Effector memory CD8-positive, alpha-beta T cell (primary cell): ENCODE measurements at regions not wholly inside any gene's neighbourhood (a gene's known extent, or its start where the extent isn't known, plus 50 kb on each side); places are given as distances from the start of the nearest gene placed in this dataset.
"Not testable (repeated sequence)": the region's sequence is repeated elsewhere in the genome, so short reads cannot be mapped to it uniquely, and the experiment has no call there.

ENCODE experiments used
- ATAC-seq: fragments of 150-1000 bp; cut with Tn5 transposase; replicated peaks from 2 replicates; pipeline ENCODE4 v1.10.0; 2021; ENCODE audit warnings: mild to moderate bottlenecking, moderate library complexity
- DNase-seq, 3 experiments: peaks; one replicate each; pipeline ENCODE4 v3.0.0; 2021
- H3K27ac Mint-ChIP-seq, 2 donors: one replicate each; pipeline ENCODE4 v1.8.0; 2022; ENCODE audit warnings: mild to moderate bottlenecking in 2 of 2, mixed read lengths in 2 of 2, moderate library complexity in 2 of 2
- H3K27me3 Mint-ChIP-seq, 2 donors: one replicate each; pipeline ENCODE4 v1.8.0; 2022; ENCODE audit warnings: mixed read lengths in 2 of 2
- H3K36me3 Mint-ChIP-seq: one replicate; pipeline ENCODE4 v1.8.0; 2022; ENCODE audit warnings: mild to moderate bottlenecking, moderate library complexity, mixed read lengths; ENCODE audit not compliant: insufficient read depth
- H3K4me1 Mint-ChIP-seq, 2 donors: one replicate each; pipeline ENCODE4 v1.8.0; 2022; ENCODE audit warnings: low read depth in 2 of 2, mixed read lengths in 2 of 2
- H3K4me3 Mint-ChIP-seq, 2 donors: one replicate each; pipeline ENCODE4 v1.8.0; 2022; ENCODE audit warnings: mild to moderate bottlenecking in 2 of 2, mixed read lengths in 2 of 2, moderate library complexity in 2 of 2
- H3K9me3 Mint-ChIP-seq, 2 donors: one replicate each; pipeline ENCODE4 v1.8.0; 2022; ENCODE audit warnings: mixed read lengths in 2 of 2

DNA sequence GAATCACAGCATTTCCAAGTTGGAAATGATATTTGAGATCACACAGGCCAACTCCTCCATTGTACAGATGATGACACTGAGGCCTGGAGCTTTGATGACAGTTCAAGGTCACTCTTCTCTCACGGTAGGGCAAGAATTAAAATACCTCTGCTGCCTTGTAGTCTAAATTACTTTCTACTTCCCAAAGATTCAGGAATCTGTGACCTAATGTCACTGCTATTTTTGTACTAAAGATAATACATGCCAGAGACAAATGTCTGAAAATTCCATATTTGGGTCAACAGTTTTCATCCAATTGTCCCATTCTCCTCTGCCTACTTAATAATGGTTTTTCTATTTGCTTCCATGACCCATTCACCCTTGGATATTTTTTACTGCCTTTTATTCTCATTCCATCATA is 160.0 kb downstream of the SOD2 start:
- DNase-seq (no peak), ATAC-seq (no peak)
- no peaks in the 10 kb centered on the region for H3K36me3 Mint-ChIP-seq
- peaks cover 24 to 35% of the 10 kb centered on the region in 2 donors for H3K27me3 Mint-ChIP-seq
- no peak overlapping the region for H3K27ac Mint-ChIP-seq
- H3K9me3 Mint-ChIP-seq, result peaks cover 0 to 1% of the 10 kb centered on the region in 2 donors
- H3K4me1 Mint-ChIP-seq, result no peaks in the 10 kb centered on the region
- H3K4me3 Mint-ChIP-seq, result no peak overlapping the region

- ATAC-seq (no peak), DNase-seq (no peak)
- no peaks in the 10 kb centered on the region for H3K4me1 Mint-ChIP-seq
- no peak overlapping the region for H3K27ac Mint-ChIP-seq
- H3K36me3 Mint-ChIP-seq, result no peaks in the 10 kb centered on the region
- H3K27me3 Mint-ChIP-seq, result peaks cover 32 to 43% of the 10 kb centered on the region in 2 donors
- no peak overlapping the region for H3K4me3 Mint-ChIP-seq
- peaks cover 0 to 1% of the 10 kb centered on the region in 2 donors for H3K9me3 Mint-ChIP-seq
These were observed 160.9 kb downstream of the SOD2 start for GRCh38 chr6:159532155-159532554.

GRCh38 chr6:159529934-159530333 is 163.1 kb downstream of the SOD2 start:
- Mint-ChIP-seq H3K27me3 (peaks cover 41 to 53% of the 10 kb centered on the region in 2 donors), H3K4me1 (no peaks in the 10 kb centered on the region)

DNA sequence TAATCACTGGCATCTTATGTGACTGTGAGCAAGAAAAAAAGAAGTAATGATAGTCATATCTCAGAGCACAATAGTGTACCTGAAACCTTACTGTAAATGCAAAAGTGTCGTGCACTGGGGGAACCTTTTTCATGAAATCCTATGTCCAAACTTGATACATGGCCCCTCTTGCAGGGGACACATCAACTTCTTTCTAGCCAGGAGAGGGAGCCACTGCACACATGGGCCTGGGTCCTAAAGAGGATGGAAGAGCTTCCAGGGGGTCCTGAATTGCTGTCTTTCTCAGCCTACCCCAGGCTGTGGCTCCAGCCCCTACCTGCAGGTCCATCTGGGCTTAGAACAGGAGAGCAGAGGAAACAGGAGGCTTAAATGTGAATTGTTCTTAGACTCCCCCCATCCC is 165.7 kb downstream of the SOD2 start:
- peaks cover 0 to 1% of the 10 kb centered on the region in 2 donors for H3K9me3 Mint-ChIP-seq
- H3K4me1 Mint-ChIP-seq, result no peaks in the 10 kb centered on the region
- no peak overlapping the region for H3K27ac Mint-ChIP-seq

More at GRCh38 chr6:159529934-159530333, 163.1 kb downstream of the SOD2 start:
- Mint-ChIP-seq H3K36me3 (no peaks in the 10 kb centered on the region), H3K4me3 (no peak overlapping the region), H3K9me3 (peaks cover 0 to 1% of the 10 kb centered on the region in 2 donors), H3K27ac (no peak overlapping the region)
- ATAC-seq (no peak), DNase-seq (no peak)

DNA sequence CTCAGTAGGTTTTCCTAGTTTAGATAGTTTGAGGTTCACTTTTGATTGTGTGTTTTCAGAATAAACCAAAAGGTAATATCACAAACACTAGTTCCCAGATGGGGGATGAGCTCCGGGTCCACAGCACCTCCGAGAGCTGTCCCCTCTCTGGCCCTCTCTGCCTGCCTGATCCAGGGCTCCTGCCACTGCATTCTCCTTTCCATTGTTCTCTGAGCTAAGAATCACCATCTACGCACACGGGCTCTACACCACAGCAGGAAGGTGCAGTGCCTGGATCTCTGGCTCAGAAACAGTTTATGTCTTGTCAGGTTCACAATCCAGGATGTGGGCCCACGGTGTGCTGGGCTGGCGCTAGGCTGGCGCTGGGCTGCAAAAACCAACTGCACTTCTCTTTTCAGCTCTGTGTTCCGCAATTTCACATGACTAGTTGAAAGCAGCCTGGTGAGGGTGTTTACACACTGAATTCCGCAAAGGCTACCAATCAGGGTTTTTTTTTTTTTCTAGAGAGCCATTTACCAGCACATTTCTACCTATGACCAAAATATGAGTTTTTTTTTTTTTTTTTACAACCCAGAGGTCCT is 167.5 kb downstream of the SOD2 start:
- H3K9me3 Mint-ChIP-seq, result peaks cover 0 to 1% of the 10 kb centered on the region in 2 donors
- H3K4me1 Mint-ChIP-seq, result no peaks in the 10 kb centered on the region
- H3K27me3 Mint-ChIP-seq, result peaks cover 48 to 57% of the 10 kb centered on the region in 2 donors
- no peak overlapping the region for H3K27ac Mint-ChIP-seq
- no peak overlapping the region for H3K4me3 Mint-ChIP-seq
- no peak for ATAC-seq
- no peak for DNase-seq
- no peaks in the 10 kb centered on the region for H3K36me3 Mint-ChIP-seq

More for the DNA sequence above, 165.7 kb downstream of the SOD2 start:
- ATAC-seq (no peak), DNase-seq (no peak)
- Mint-ChIP-seq H3K27me3 (peaks cover 54 to 59% of the 10 kb centered on the region in 2 donors), H3K4me3 (no peak overlapping the region), H3K36me3 (no peaks in the 10 kb centered on the region)

DNA sequence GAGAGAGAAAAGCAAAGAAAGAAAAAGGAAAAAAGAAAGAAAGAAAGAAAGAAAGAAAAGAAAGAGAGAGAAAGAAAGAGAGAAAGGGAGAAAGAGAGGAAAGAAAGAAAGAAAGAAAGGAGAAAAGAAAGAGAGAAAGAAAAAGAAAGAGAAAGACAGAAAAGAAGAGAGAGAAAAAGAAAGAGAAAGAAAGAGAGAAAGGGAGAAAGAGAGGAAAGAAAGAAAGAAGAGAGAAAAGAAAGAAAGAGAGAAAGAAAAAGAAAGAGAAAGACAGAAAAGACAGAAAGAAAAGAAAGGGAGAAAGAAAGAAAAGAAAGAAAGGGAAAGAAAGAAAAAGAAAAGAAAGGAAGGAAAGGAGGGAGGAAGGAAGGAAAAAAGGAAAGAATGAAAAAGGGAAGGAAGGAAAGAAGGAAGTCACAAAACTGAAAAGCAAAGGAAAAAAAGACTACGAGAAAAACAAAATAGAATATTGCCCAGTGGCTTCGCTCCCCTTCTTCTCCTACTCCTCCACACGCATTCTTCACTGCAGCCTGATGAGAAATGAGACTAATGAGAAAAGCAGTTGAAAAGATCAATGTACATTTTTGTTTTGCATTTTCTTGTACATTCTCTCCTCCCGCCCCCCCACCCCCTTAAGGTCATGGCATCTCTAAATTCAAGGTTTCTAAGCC is 170.0 kb downstream of the SOD2 start:
- Mint-ChIP-seq H3K4me1 (no peaks in the 10 kb centered on the region), H3K27ac (no peak overlapping the region), H3K27me3 (peaks cover 54 to 63% of the 10 kb centered on the region in 2 donors), H3K36me3 (no peaks in the 10 kb centered on the region), H3K9me3 (peaks cover 0 to under 1% of the 10 kb centered on the region in 2 donors), H3K4me3 (no peak overlapping the region)
- DNase-seq, result no peak
- ATAC-seq, result no peak

DNA sequence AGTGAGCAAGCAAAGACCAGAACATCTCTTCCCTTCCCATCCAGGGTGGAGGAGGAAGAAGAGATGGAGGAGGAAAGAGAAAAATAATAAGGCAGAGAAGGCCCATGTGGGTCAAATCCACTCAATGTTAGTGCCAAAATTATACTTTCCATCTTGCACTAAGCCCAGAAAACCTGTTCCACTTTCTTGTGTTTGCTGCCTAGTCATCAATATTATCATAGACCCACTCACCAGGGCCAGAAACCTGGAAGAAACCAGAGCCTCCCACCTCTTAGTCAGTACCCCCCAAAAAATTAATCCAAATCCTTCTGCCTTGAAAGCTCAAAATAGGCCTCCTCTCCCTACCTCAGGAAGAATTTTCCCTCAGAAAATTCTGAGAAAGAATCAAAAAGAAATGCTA is 171.1 kb downstream of the SOD2 start:
- H3K27me3 Mint-ChIP-seq, result peaks cover 54 to 63% of the 10 kb centered on the region in 2 donors
- H3K9me3 Mint-ChIP-seq, result peaks cover 0 to 4% of the 10 kb centered on the region in 2 donors
- H3K4me3 Mint-ChIP-seq, result no peak overlapping the region

GRCh38 chr6:159520002-159520401 is 173.0 kb downstream of the SOD2 start:
- H3K27me3 Mint-ChIP-seq, result peaks cover 50% of the 10 kb centered on the region in 2 donors
- no peak for ATAC-seq
- no peaks in the 10 kb centered on the region for H3K36me3 Mint-ChIP-seq

More for the DNA sequence above, 171.1 kb downstream of the SOD2 start:
- Mint-ChIP-seq H3K27ac (no peak overlapping the region), H3K4me1 (no peaks in the 10 kb centered on the region), H3K36me3 (no peaks in the 10 kb centered on the region)
- DNase-seq, result no peak
- no peak for ATAC-seq

GRCh38 chr6:159515811-159516210 is 177.2 kb downstream of the SOD2 start:
- not testable (repeated sequence) for DNase-seq
- peaks cover 44 to 54% of the 10 kb centered on the region in 2 donors for H3K27me3 Mint-ChIP-seq

More at GRCh38 chr6:159520002-159520401, 173.0 kb downstream of the SOD2 start:
- Mint-ChIP-seq H3K4me3 (no peak overlapping the region), H3K27ac (no peak overlapping the region), H3K9me3 (peaks cover 0 to 4% of the 10 kb centered on the region in 2 donors), H3K4me1 (no peaks in the 10 kb centered on the region)
- DNase-seq, result no peak

DNA sequence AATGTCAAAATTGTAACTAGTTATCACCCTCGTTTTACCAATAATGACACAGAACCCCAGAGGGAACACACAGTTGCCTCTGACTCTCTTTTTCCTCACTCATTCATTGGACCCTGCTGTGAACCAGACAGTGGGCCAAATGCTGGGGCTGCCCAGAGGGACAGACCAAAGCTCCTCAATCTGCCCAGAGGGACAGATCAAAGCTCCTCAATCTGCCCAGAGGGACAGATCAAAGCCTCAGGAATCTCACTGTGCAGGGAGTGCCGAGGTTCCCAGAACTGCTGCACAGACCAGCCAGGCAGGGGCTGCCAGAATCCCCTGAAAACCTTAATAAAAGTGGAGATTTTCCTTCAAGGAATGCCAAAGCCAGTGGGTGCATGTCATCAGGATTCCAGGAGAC is 179.1 kb downstream of the SOD2 start:
- Mint-ChIP-seq H3K4me1 (no peaks in the 10 kb centered on the region), H3K9me3 (peaks cover 0 to 4% of the 10 kb centered on the region in 2 donors), H3K4me3 (no peak overlapping the region), H3K36me3 (no peaks in the 10 kb centered on the region), H3K27me3 (peaks cover 36 to 61% of the 10 kb centered on the region in 2 donors), H3K27ac (no peak overlapping the region)
- no peak for DNase-seq
- no peak for ATAC-seq

More at GRCh38 chr6:159515811-159516210, 177.2 kb downstream of the SOD2 start:
- H3K27ac Mint-ChIP-seq, H3K4me3 Mint-ChIP-seq, H3K9me3 Mint-ChIP-seq, H3K4me1 Mint-ChIP-seq, H3K36me3 Mint-ChIP-seq, ATAC-seq: not testable (repeated sequence)

DNA sequence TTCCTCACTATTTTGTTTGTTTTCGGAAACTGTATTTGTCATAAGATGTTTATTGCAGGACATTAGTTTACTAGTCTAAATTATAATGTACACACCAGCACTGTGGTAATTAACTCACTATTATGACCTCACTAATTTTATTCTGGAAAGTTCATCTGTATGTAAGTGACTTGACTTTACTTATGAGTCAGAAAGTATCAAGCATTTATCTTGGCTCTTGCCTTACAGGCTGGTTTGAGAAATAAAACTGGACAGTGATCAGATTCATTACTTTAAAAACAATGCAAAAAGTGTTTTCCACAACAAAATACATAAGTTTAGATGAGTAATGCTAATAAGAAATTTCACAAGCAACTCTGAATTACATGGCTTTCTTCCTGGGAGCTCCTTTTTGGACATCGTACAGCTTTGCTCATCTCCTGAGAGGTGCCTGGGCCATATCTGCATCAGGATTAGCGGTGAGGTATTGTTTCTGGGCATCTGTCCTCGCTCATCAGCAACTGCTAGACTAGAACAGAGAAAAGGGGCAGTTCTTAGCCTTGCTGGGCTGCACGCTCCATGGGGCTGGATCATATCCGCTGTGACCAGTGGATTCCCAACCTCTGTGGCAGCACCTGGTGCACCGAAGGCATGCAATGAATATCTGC is 179.8 kb downstream of the SOD2 start:
- Mint-ChIP-seq H3K27me3 (peaks cover 29 to 54% of the 10 kb centered on the region in 2 donors), H3K4me1 (no peaks in the 10 kb centered on the region), H3K36me3 (no peaks in the 10 kb centered on the region), H3K9me3 (peaks cover 0 to 4% of the 10 kb centered on the region in 2 donors), H3K27ac (no peak overlapping the region), H3K4me3 (no peak overlapping the region)
- ATAC-seq, result no peak
- DNase-seq, result no peak

DNA sequence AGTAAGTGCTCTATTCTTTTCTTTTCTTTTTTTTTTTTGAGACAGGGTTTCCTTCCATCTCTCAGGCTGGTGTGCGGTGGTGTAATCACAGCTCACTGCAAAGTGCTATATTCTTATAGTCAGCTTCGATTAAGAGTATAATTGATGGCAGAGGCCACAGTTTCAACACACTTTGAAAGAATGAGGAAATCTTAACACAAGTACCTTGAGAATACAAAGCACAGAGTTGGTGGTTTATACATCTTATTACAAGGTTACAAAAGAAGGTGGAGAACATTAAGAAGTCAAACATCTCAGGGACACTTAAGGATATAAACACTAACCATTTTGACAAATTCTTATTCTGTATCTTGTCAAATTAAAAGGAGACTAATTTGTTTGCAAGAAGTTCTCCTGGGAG is 180.5 kb downstream of the SOD2 start:
- no peak overlapping the region for H3K4me3 Mint-ChIP-seq
- DNase-seq (no peak), ATAC-seq (no peak)
- H3K9me3 Mint-ChIP-seq, result no peaks in the 10 kb centered on the region
- peaks cover 24 to 48% of the 10 kb centered on the region in 2 donors for H3K27me3 Mint-ChIP-seq
- H3K4me1 Mint-ChIP-seq, result no peaks in the 10 kb centered on the region
- no peaks in the 10 kb centered on the region for H3K36me3 Mint-ChIP-seq
- no peak overlapping the region for H3K27ac Mint-ChIP-seq

DNA sequence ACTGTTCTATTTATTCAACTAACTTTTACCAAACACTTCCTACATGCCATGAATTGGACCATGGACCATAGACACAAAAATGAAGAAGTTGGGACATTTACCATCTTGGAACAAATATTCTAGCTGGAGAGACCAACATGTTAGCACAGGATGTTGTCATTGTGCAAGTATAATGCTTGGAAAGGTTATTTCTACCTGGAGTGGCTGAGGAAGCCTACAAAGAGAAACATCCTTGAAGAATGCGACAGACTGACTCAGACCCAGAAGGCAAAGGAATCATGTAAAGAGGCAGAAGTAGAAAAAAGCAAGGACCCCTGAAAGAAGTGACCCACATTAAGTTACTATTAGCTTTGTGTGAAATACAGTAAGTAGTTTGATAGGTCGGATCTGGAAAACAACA is 180.9 kb downstream of the SOD2 start:
- no peaks in the 10 kb centered on the region for H3K9me3 Mint-ChIP-seq
- H3K36me3 Mint-ChIP-seq, result no peaks in the 10 kb centered on the region
- no peak overlapping the region for H3K4me3 Mint-ChIP-seq
- peaks cover 19 to 44% of the 10 kb centered on the region in 2 donors for H3K27me3 Mint-ChIP-seq
- no peaks in the 10 kb centered on the region for H3K4me1 Mint-ChIP-seq
- DNase-seq (no peak), ATAC-seq (no peak)
- H3K27ac Mint-ChIP-seq, result no peak overlapping the region

DNA sequence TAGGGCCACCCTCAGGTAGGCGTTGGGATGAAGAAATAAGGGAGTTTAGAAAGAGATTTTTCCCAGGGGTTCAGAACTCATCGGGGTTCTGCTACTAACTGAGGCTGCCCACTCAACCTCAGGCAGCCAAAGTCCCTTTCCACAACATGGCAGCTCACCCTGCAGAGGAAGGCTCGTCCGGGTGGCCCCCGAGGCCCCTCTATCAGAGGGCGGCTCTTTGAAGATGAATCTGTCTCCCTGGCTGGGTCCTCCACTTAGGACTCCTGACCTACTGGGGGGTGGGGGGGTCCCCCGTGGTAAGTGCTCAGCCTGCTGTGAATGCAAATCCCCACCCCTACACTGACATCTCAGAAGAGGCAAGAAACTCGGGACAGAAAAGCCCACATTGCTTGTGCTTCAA is 182.9 kb downstream of the SOD2 start:
- Mint-ChIP-seq H3K4me1 (no peaks in the 10 kb centered on the region), H3K4me3 (no peak overlapping the region), H3K36me3 (no peaks in the 10 kb centered on the region), H3K9me3 (no peaks in the 10 kb centered on the region), H3K27ac (no peak overlapping the region), H3K27me3 (peaks cover 21 to 33% of the 10 kb centered on the region in 2 donors)
- ATAC-seq (no peak), DNase-seq (no peak)
